Breast epithelium (tissue), 4 donors: ENCODE measurements at regions not wholly inside any gene's neighbourhood (a gene's known extent, or its start where the extent isn't known, plus 50 kb on each side); places are given as distances from the start of the nearest gene placed in this dataset.

Experiments
- DNase-seq, 2 donors: peaks; one replicate each; pipeline ENCODE4 v3.0.0-alpha.2; 2019; ENCODE audit warnings: low spot score in 2 of 2
- H3K27ac ChIP-seq, 2 donors: fragments of 200-600 bp; sonication (generic) in 1 of 2; one replicate each; pipeline ENCODE4 v1.5.1; 2016 to 2019; ENCODE audit warnings: mild to moderate bottlenecking in 1 of 2
- H3K27me3 ChIP-seq, 2 donors: fragments of 200-600 bp; sonication (generic) in 1 of 2; one replicate each; pipeline versions ENCODE4 v1.5.1 to v1.6.0; 2017 to 2019; ENCODE audit warnings: control low read depth in 1 of 2, mild to moderate bottlenecking in 1 of 2
- H3K36me3 ChIP-seq: fragments of 200-600 bp; one replicate; pipeline ENCODE4 v1.5.1; 2019
- H3K4me1 ChIP-seq, 2 donors: fragments of 200-600 bp; sonication (generic); one replicate each; pipeline ENCODE4 v1.5.1; 2016 to 2019; ENCODE audit warnings: control low read depth in 1 of 2
- H3K4me3 ChIP-seq, 3 donors: fragments of 200-600 bp; sonication (generic); 1 replicate in 2 of 3; 2 replicates in 1 of 3; pipeline ENCODE4 v1.5.1; 2016 to 2019; ENCODE audit warnings: mild to moderate bottlenecking in 3 of 3, moderate library complexity in 2 of 3
- H3K9me3 ChIP-seq, 2 donors: fragments of 200-600 bp; sonication (generic) in 1 of 2; one replicate each; pipeline ENCODE4 v1.5.1; 2016 to 2019; ENCODE audit warnings: control low read depth in 1 of 2
- POLR2A ChIP-seq: fragments of 450-650 bp; IDR thresholded peaks from one replicate; pipeline ENCODE4 v1.6.1; 2016; ENCODE audit warnings: antibody characterized with exemption, mild to moderate bottlenecking, moderate library complexity
- POLR2AphosphoS5 ChIP-seq, 3 donors: sonication (generic); formaldehyde crosslinking; IDR thresholded peaks; one replicate each; pipeline ENCODE4 v1.6.1; 2017; ENCODE audit warnings: antibody characterized with exemption in 3 of 3
- intact Hi-C: fragments of 100-400 bp; cut with DNase I; formaldehyde crosslinking; loops from one replicate; pipeline ENCODE4 v1.15.1; 2023; ENCODE audit warnings: low total_unique reads
- TF ChIP-seq, protein P1 (sequence below), 3 donors: fragments of 450-650 bp; IDR thresholded peaks; one replicate each; pipeline ENCODE4 v1.5.1; 2016 to 2017; ENCODE audit warnings: antibody characterized with exemption in 3 of 3, mild to moderate bottlenecking in 3 of 3, moderate library complexity in 3 of 3

DNA sequence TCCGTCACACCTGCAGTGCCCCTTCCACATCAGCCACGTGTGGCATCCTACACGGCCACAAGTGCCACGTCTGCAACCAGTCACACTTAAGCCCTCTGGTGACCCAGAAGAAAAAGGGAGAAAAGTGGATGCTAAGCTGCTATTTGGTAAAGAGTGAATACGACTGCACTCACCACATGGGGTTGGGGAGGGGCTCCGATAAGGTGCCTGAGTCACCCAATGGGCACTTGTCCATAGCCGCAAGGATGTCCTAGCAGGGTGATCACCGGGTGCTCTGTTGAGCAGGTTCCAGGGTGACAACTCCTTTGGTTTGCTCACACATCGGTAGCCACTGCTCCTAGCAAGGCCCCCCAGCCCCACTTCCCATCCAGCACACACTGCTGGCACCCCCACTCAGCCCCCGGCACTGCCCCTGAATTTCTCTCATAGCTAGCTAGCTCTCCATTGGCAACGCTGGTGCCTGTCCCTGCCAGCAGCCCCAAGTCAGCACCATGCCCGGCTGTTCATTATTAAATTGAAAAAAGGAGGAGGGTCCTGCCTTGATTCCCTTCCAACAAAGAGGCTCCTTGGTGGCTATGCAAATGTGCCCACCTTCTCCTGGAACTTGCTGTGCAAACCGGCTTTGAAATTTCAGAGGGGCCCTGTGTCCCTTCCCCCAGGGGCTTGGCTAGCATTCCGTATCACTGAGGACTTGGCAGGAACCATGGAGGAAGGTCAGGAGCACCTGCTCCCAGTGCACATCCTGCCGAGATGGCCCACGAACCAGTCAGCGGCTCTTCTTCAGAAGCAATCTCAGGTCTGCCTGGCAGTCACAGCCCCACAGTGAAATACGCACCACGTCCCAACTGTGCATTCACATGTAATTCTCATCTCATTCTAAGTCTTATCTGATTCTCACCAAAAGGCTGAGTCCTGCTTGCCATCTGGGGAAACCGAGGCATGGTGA is 227.7 kb upstream of the DIO3 start:
- H3K4me3 ChIP-seq, result no peak overlapping the region
- no peak for TF ChIP-seq POLR2A
- no peak for TF ChIP-seq POLR2AphosphoS5 (IDR thresholded peaks at IDR 0.05)
- TF ChIP-seq, protein P1, sequence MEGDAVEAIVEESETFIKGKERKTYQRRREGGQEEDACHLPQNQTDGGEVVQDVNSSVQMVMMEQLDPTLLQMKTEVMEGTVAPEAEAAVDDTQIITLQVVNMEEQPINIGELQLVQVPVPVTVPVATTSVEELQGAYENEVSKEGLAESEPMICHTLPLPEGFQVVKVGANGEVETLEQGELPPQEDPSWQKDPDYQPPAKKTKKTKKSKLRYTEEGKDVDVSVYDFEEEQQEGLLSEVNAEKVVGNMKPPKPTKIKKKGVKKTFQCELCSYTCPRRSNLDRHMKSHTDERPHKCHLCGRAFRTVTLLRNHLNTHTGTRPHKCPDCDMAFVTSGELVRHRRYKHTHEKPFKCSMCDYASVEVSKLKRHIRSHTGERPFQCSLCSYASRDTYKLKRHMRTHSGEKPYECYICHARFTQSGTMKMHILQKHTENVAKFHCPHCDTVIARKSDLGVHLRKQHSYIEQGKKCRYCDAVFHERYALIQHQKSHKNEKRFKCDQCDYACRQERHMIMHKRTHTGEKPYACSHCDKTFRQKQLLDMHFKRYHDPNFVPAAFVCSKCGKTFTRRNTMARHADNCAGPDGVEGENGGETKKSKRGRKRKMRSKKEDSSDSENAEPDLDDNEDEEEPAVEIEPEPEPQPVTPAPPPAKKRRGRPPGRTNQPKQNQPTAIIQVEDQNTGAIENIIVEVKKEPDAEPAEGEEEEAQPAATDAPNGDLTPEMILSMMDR (IDR thresholded peaks at IDR 0.05), result no peak
- peaks cover 0 to 15% of the 10 kb centered on the region in 2 donors for H3K27me3 ChIP-seq
- no peak overlapping the region for H3K27ac ChIP-seq
- intact Hi-C loops, result no loop called here
- H3K36me3 ChIP-seq, result no peaks in the 10 kb centered on the region
- no peak for DNase-seq
- no peaks in the 10 kb centered on the region for H3K9me3 ChIP-seq
- no peaks in the 10 kb centered on the region for H3K4me1 ChIP-seq

DNA sequence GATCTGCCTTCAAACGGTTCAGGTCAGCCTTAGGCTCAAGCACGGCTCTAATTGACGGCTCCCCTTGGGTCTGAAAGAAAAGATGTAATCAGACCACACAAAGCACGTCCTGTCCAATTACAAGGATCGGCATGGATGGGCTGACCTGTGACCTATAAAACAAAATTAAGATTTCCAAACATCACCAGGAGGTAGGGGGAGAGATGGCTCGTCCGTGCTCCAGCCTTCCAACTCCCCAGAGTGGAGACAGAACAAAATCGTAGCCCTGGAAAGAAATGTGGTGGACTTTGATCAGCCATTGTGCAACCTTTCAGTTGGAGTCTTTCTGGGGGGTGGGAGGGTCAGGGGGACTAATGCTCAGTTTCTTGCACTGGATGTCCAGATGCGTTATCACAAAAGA is 226.6 kb upstream of the DIO3 start:
- H3K4me1 ChIP-seq, result no peaks in the 10 kb centered on the region
- no peak for DNase-seq
- H3K27me3 ChIP-seq, result peaks cover 0 to 15% of the 10 kb centered on the region in 2 donors
- no peak for TF ChIP-seq POLR2AphosphoS5 (IDR thresholded peaks at IDR 0.05)
- no peak for TF ChIP-seq POLR2A
- TF ChIP-seq, protein P1 (IDR thresholded peaks at IDR 0.05), result no peak
- no peak overlapping the region for H3K4me3 ChIP-seq
- intact Hi-C loops, result no loop called here
- no peaks in the 10 kb centered on the region for H3K9me3 ChIP-seq
- no peaks in the 10 kb centered on the region for H3K36me3 ChIP-seq
- H3K27ac ChIP-seq, result no peak overlapping the region

DNA sequence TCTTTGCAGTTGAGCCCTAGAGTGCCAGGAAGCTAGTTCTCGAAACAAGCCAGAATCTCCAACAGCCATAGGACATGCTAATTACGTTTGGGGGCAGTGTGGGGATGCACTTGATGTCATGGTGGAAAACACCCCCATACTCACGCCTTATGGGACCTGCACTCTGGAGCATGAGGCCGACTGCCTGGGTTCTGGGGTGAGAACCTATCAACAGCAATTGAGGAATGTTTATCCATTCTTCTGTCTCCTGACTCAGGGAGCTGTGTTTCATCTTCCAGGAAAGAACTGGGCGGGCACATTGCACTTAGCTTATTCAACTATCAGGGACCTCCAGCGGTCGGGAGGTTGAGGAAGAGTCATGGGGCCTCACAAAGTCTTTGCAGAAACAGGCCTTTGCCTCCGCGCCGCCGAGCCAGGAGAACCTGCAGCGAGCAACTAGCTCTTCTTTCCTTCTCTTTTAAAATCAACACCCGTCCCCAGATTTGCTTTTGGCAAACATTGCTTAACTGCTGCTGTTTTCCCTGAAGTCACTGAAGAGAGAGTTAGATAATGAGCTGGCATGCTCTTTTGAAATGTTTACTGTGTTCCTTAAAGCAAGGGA is 226.1 kb upstream of the DIO3 start:
- intact Hi-C loops, result no loop called here

DNA sequence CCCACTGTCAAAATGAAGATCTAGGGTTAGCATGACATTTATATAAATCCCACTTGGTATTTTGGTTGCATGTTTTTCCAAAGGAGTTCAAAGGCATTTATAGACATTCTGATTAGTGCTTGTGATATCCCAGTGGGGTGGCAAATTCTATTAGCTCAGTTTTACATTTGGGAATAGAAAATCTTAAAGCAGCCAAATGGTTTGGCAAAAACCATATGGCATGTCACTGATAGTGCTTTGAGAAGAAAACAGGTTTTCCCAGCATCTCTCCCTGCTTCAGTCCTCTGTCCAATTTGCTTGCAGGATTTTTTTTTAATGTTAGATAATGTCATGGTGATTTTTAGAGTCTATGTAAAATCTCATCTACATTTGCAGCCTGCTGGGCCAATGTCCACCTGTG is 225.1 kb upstream of the DIO3 start:
- no peaks in the 10 kb centered on the region for H3K36me3 ChIP-seq
- TF ChIP-seq POLR2A (no peak), POLR2AphosphoS5 (IDR thresholded peaks at IDR 0.05) (no peak)
- TF ChIP-seq, protein P1 (IDR thresholded peaks at IDR 0.05), result no peak

More for the DNA sequence above, 226.1 kb upstream of the DIO3 start:
- Histone ChIP-seq H3K4me1 (no peaks in the 10 kb centered on the region), H3K4me3 (no peak overlapping the region), H3K27me3 (peaks cover 0 to 15% of the 10 kb centered on the region in 2 donors), H3K36me3 (no peaks in the 10 kb centered on the region), H3K9me3 (no peaks in the 10 kb centered on the region), H3K27ac (no peak overlapping the region)
- no peak for DNase-seq
- no peak for TF ChIP-seq POLR2A
- no peak for TF ChIP-seq POLR2AphosphoS5 (IDR thresholded peaks at IDR 0.05)
- TF ChIP-seq, protein P1 (IDR thresholded peaks at IDR 0.05), result no peak

DNA sequence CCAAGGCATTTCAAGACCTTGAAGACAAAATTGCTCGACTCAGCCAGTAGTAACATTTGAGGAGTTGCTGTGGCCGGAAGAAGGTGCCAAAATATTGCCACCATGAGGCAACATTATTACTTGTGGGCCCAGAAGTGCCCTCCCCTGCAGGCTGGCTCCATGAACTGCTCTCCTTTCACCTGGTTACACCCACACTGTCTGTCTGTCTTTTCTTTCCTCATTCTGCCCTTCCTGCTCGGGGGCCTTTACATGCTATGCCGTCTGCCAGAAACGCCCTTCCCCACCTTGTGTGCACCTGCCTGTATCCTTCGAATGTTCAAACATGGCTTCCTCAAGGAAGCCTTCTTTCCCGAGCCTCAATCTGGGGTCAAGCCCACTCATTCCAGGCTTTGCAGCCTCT is 224.2 kb upstream of the DIO3 start:
- no peak for DNase-seq
- no peak for TF ChIP-seq POLR2AphosphoS5 (IDR thresholded peaks at IDR 0.05)
- TF ChIP-seq, protein P1 (IDR thresholded peaks at IDR 0.05), result no peak
- no peak for TF ChIP-seq POLR2A
- H3K36me3 ChIP-seq, result no peaks in the 10 kb centered on the region
- no peak overlapping the region for H3K27ac ChIP-seq
- H3K27me3 ChIP-seq, result peaks cover 0 to 10% of the 10 kb centered on the region in 2 donors
- no peaks in the 10 kb centered on the region for H3K4me1 ChIP-seq
- H3K9me3 ChIP-seq, result no peaks in the 10 kb centered on the region
- no peak overlapping the region for H3K4me3 ChIP-seq
- intact Hi-C loops, result no loop called here

More for the DNA sequence above, 225.1 kb upstream of the DIO3 start:
- no peak for DNase-seq
- intact Hi-C loops, result no loop called here
- H3K9me3 ChIP-seq, result no peaks in the 10 kb centered on the region
- H3K4me1 ChIP-seq, result no peaks in the 10 kb centered on the region
- H3K27ac ChIP-seq, result no peak overlapping the region
- peaks cover 0 to 13% of the 10 kb centered on the region in 2 donors for H3K27me3 ChIP-seq
- no peak overlapping the region for H3K4me3 ChIP-seq
